ENCODE measurements at regions not wholly inside any gene's neighbourhood (a gene's known extent, or its start where the extent isn't known, plus 50 kb on each side); places are given as distances from the start of the nearest gene placed in this dataset.

GRCh38 chr12:17695495-17695894 is 394.5 kb downstream of the RERGL start:
- H3K27me3 Mint-ChIP-seq (ENCODE audit: low read depth) = no peaks in the 10 kb centered on the region

GRCh38 chr12:17691369-17691768 is 398.6 kb downstream of the RERGL start:
- H3K4me3 Mint-ChIP-seq = no peak overlapping the region
- H3K4me1 Mint-ChIP-seq = no peaks in the 10 kb centered on the region
- no peaks in the 10 kb centered on the region for H3K9me3 Mint-ChIP-seq
- H3K27ac Mint-ChIP-seq = no peak overlapping the region
- TF ChIP-seq CTCF (IDR thresholded peaks at IDR 0.05; ENCODE audit: unreplicated experiment in 3 of 3) = no peak
- no peaks in the 10 kb centered on the region for H3K27me3 Mint-ChIP-seq (ENCODE audit: low read depth)
- no peaks in the 10 kb centered on the region for H3K36me3 Mint-ChIP-seq (ENCODE audit: low read depth)

More at GRCh38 chr12:17695495-17695894, 394.5 kb downstream of the RERGL start:
- no peak overlapping the region for H3K4me3 Mint-ChIP-seq
- H3K27ac Mint-ChIP-seq = no peak overlapping the region
- H3K36me3 Mint-ChIP-seq (ENCODE audit: low read depth) = no peaks in the 10 kb centered on the region
- no peak for TF ChIP-seq CTCF (IDR thresholded peaks at IDR 0.05; ENCODE audit: unreplicated experiment in 3 of 3)
- no peaks in the 10 kb centered on the region for H3K9me3 Mint-ChIP-seq
- no peaks in the 10 kb centered on the region for H3K4me1 Mint-ChIP-seq

- no peaks in the 10 kb centered on the region for H3K27me3 Mint-ChIP-seq (ENCODE audit: low read depth)
- no peaks in the 10 kb centered on the region for H3K36me3 Mint-ChIP-seq (ENCODE audit: low read depth)
- H3K27ac Mint-ChIP-seq = no peak overlapping the region
- no peaks in the 10 kb centered on the region for H3K9me3 Mint-ChIP-seq
- no peak overlapping the region for H3K4me3 Mint-ChIP-seq
- no peak for TF ChIP-seq CTCF (IDR thresholded peaks at IDR 0.05; ENCODE audit: unreplicated experiment in 3 of 3)
- H3K4me1 Mint-ChIP-seq = no peaks in the 10 kb centered on the region
These were observed 409.8 kb downstream of the RERGL start for GRCh38 chr12:17680220-17680619.

- no peaks in the 10 kb centered on the region for H3K4me1 Mint-ChIP-seq
- H3K4me3 Mint-ChIP-seq = no peak overlapping the region
- H3K27me3 Mint-ChIP-seq (ENCODE audit: low read depth) = peaks cover 3% of the 10 kb centered on the region
- H3K9me3 Mint-ChIP-seq = no peaks in the 10 kb centered on the region
- no peak overlapping the region for H3K27ac Mint-ChIP-seq
- TF ChIP-seq CTCF (IDR thresholded peaks at IDR 0.05; ENCODE audit: unreplicated experiment in 3 of 3) = no peak
- H3K36me3 Mint-ChIP-seq (ENCODE audit: low read depth) = no peaks in the 10 kb centered on the region
These were observed 423.2 kb downstream of the RERGL start for GRCh38 chr12:17666641-17667324.

- no peak overlapping the region for H3K27ac Mint-ChIP-seq
- H3K9me3 Mint-ChIP-seq = no peaks in the 10 kb centered on the region
- H3K36me3 Mint-ChIP-seq (ENCODE audit: low read depth) = no peaks in the 10 kb centered on the region
These were observed 424.2 kb downstream of the RERGL start for GRCh38 chr12:17665839-17666238.

More at GRCh38 chr12:17665839-17666238, 424.2 kb downstream of the RERGL start:
- no peak overlapping the region for H3K4me3 Mint-ChIP-seq
- no peaks in the 10 kb centered on the region for H3K4me1 Mint-ChIP-seq
- peaks cover 3% of the 10 kb centered on the region for H3K27me3 Mint-ChIP-seq (ENCODE audit: low read depth)
- no peak for TF ChIP-seq CTCF (IDR thresholded peaks at IDR 0.05; ENCODE audit: unreplicated experiment in 3 of 3)

Data from nephron (organoid).